Effector memory CD8-positive, alpha-beta T cell (primary cell): ENCODE measurements at regions not wholly inside any gene's neighbourhood (a gene's known extent, or its start where the extent isn't known, plus 50 kb on each side); places are given as distances from the start of the nearest gene placed in this dataset.
"Not testable (repeated sequence)": the region's sequence is repeated elsewhere in the genome, so short reads cannot be mapped to it uniquely, and the experiment has no call there.

Experiments
- ATAC-seq: fragments of 150-1000 bp; cut with Tn5 transposase; replicated peaks from 2 replicates; pipeline ENCODE4 v1.10.0; 2021; ENCODE audit warnings: mild to moderate bottlenecking, moderate library complexity
- DNase-seq, 3 experiments: peaks; one replicate each; pipeline ENCODE4 v3.0.0; 2021
- H3K27ac Mint-ChIP-seq, 2 donors: one replicate each; pipeline ENCODE4 v1.8.0; 2022; ENCODE audit warnings: mild to moderate bottlenecking in 2 of 2, mixed read lengths in 2 of 2, moderate library complexity in 2 of 2
- H3K27me3 Mint-ChIP-seq, 2 donors: one replicate each; pipeline ENCODE4 v1.8.0; 2022; ENCODE audit warnings: mixed read lengths in 2 of 2
- H3K36me3 Mint-ChIP-seq: one replicate; pipeline ENCODE4 v1.8.0; 2022; ENCODE audit warnings: mild to moderate bottlenecking, moderate library complexity, mixed read lengths; ENCODE audit not compliant: insufficient read depth
- H3K4me1 Mint-ChIP-seq, 2 donors: one replicate each; pipeline ENCODE4 v1.8.0; 2022; ENCODE audit warnings: low read depth in 2 of 2, mixed read lengths in 2 of 2
- H3K4me3 Mint-ChIP-seq, 2 donors: one replicate each; pipeline ENCODE4 v1.8.0; 2022; ENCODE audit warnings: mild to moderate bottlenecking in 2 of 2, mixed read lengths in 2 of 2, moderate library complexity in 2 of 2
- H3K9me3 Mint-ChIP-seq, 2 donors: one replicate each; pipeline ENCODE4 v1.8.0; 2022; ENCODE audit warnings: mixed read lengths in 2 of 2

DNA sequence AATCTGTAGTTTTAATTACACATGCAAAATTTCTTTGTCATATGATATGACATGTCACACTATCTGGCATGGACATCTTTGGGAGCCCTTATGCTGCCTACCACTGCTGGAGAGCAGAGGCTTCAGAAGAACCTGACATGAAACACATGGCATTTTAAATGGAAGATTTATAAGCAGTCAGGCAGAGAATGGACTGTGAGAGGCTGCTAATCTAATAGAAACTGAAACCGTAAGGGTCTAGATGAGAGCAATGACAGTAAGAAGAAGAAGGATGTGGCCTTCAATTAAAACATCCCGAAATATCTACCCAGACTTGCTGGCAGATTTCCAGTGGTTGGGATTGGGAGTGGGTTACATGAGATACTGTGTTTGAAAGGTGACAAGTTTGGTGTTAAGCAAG is 149.8 kb downstream of the MACIR start:
- no peaks in the 10 kb centered on the region for H3K4me1 Mint-ChIP-seq
- no peak for ATAC-seq
- no peak overlapping the region for H3K4me3 Mint-ChIP-seq
- peaks cover 4 to 22% of the 10 kb centered on the region in 2 donors for H3K27me3 Mint-ChIP-seq
- no peak for DNase-seq
- no peaks in the 10 kb centered on the region for H3K36me3 Mint-ChIP-seq
- no peak overlapping the region for H3K27ac Mint-ChIP-seq
- H3K9me3 Mint-ChIP-seq: no peaks in the 10 kb centered on the region

DNA sequence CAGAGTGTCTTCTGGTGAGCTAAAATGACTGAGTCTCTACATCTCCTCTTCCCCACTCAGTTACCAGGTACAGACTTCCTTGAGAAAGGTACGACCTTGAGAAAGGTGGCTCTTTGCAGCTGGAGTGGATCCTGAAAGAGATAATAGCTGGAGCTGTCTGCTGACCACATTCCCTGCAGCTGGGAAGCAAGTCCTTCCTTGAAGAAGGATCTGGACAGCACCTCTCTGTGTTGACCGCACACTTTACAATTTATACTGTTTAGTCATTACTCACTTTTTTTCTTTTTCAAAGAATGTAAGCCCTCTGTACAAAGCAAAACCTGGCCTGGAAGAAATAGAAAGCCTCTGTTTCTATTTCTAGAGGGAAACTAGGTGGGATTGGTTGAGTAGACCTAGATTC is 148.8 kb downstream of the MACIR start:
- peaks cover 10 to 27% of the 10 kb centered on the region in 2 donors for H3K27me3 Mint-ChIP-seq
- H3K4me3 Mint-ChIP-seq: no peak overlapping the region
- DNase-seq (no peak), ATAC-seq (no peak)
- H3K9me3 Mint-ChIP-seq: no peaks in the 10 kb centered on the region
- H3K27ac Mint-ChIP-seq: no peak overlapping the region
- no peaks in the 10 kb centered on the region for H3K36me3 Mint-ChIP-seq
- no peaks in the 10 kb centered on the region for H3K4me1 Mint-ChIP-seq

DNA sequence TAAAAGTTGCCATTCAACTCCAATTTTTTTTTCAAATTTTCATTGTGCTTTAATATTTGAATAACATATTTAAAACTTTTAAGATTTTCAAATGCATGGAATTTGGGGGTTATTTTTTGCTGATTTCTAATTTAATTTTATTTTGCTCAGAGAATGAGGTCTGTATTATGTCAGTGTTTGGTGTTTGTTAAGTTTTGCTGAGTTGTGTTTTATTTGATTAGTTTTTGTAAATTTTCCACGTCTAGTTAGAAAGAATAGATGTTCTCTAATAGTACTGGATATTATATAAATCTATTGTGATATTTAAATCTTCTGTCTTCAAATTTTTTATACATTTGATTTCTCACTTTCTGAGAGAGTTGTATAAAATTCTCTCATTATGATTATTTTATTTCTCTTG is 145.9 kb downstream of the MACIR start:
- Mint-ChIP-seq H3K9me3 (no peaks in the 10 kb centered on the region), H3K27ac (no peak overlapping the region), H3K27me3 (peaks cover 18 to 24% of the 10 kb centered on the region in 2 donors), H3K4me1 (no peaks in the 10 kb centered on the region), H3K36me3 (no peaks in the 10 kb centered on the region), H3K4me3 (no peak overlapping the region)
- no peak for DNase-seq
- ATAC-seq: no peak

DNA sequence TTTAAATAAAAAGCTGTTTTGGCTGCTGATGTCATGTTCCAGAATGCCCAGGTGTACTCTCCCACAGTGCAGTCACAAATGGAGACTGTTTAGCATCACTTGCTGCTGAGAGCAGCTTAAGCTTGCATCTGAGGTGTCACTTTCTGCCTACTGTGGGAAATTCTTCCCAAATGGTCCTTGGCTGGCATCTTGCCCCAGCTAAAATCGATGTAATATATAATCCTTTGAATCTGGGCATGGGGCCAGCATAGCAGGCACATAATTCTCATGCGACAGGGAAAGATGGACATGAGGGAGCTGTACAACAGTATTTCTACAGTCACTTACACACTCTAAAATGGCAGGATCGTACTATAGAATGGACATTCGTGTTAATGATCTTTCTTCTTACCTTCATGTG is 144.3 kb downstream of the MACIR start:
- ATAC-seq (no peak), DNase-seq (no peak)
- H3K9me3 Mint-ChIP-seq: no peaks in the 10 kb centered on the region
- no peak overlapping the region for H3K4me3 Mint-ChIP-seq
- H3K4me1 Mint-ChIP-seq: no peaks in the 10 kb centered on the region
- H3K27me3 Mint-ChIP-seq: peaks cover 19 to 33% of the 10 kb centered on the region in 2 donors
- H3K36me3 Mint-ChIP-seq: no peaks in the 10 kb centered on the region
- no peak overlapping the region for H3K27ac Mint-ChIP-seq

DNA sequence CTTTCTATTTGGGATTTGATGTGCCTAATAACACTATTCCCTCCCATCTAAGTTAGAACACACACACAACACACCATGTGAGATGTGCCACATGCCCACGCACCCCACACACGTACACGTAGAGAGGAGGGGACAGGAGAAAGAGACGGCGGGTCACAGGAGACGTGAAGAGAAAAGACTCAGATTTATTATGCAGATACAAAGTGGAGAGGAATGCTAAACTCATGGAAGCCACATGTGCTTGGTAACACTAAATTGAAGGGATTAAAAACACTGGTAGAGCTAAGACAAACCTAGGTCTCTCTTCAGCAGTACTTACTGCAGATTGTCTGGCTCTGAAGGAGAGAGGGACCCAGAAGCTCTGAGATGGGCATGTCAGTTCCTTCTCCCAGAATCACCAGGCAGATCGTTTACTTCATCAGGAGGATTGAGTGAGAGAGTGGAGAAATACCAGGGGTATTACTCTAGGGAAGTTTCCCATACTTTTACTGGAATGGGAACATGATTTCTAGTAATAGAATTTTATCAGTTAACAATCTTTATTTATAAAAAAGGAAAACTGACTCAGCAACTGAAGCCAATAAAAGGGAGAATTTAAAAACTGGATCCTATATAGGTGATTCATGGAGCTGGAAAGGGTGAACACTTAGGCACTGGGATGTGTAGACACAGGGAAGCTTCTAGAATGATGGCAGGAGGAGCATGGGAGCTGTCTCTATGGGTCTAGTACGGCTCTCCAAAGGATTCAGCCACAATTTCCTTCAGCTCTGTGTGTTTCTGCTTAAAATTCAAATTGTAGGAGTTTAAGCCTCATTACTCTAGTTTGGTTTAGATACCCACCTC is 139.4 kb downstream of the MACIR start:
- no peaks in the 10 kb centered on the region for H3K9me3 Mint-ChIP-seq
- no peaks in the 10 kb centered on the region for H3K36me3 Mint-ChIP-seq
- no peak overlapping the region for H3K4me3 Mint-ChIP-seq
- ATAC-seq: no peak
- H3K27me3 Mint-ChIP-seq: peaks cover 17 to 36% of the 10 kb centered on the region in 2 donors
- H3K4me1 Mint-ChIP-seq: no peaks in the 10 kb centered on the region
- no peak for DNase-seq
- H3K27ac Mint-ChIP-seq: no peak overlapping the region

DNA sequence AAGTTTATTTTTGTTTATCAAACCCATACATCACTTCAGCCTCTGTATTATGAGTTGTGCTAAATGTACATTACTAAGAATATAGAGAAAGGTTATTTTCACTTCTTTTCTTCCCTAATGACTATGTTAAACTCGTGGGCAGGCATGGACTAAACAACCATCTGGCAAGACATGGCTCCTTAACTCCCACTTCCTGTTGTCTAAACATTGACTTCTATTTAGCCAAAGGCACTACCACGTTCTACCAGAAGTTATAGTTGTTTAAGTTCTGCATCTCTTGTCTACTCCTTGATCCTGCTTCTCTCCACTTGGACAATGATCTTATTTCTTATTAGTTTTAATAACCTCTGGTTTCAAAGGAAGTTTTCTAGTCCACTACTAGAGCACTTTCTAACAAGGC is 136.1 kb downstream of the MACIR start:
- Mint-ChIP-seq H3K4me1 (no peaks in the 10 kb centered on the region), H3K4me3 (no peak overlapping the region), H3K27ac (no peak overlapping the region), H3K36me3 (no peaks in the 10 kb centered on the region), H3K27me3 (peaks cover 15 to 23% of the 10 kb centered on the region in 2 donors), H3K9me3 (no peaks in the 10 kb centered on the region)
- ATAC-seq (no peak), DNase-seq (no peak)

DNA sequence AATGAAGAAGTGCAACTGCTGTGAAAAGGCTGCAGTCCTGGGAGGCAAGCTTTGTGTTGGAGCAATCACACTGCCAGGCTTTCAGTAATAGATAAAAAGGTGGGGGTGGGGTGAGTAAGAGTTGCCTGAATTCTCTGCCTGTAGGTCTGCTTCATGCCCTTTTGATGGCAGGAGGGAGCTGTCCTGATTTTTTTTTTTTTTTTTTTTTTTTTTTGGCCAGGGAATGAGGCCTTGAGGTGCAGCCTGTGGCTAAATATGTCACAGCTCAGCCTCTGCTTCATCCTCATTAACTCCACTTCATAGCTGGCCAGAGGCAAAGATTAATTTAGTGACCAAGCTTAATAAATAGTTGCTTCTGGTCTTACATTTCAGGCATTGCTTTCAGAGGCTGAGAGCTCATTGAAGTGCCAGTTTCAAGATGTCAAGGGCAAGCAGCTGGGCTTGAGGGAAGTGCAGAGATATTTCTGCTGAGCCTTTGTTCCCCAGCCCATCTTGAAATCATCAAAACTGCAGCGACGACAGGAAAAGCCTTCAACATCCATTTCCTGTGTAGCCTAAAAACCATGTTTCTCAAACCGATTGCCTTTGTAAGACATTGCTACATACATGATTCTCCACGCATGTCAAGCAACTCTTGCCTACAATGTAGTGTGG is 134.7 kb downstream of the MACIR start:
- Mint-ChIP-seq H3K4me3 (no peak overlapping the region), H3K27me3 (peaks cover 12 to 16% of the 10 kb centered on the region in 2 donors)

DNA sequence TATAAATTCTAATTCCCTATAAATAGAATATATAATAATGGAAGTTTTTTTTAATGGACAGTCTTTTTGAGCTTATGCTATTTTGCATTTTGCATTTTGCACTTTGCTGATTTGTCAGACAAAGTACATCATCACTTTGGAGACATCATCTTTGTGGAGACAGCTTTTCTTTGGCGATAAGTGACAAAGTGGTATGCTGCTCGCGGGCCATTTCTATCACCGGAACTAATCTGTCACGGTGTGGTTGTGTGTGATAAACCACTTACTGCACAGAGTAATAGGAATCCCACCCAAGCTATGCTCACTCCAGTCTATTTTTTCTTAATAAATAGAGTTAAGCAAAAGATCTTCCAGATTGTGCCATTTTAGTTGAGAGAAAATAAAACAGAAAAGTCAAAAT is 133.1 kb downstream of the MACIR start:
- H3K27ac Mint-ChIP-seq: no peak overlapping the region
- H3K9me3 Mint-ChIP-seq: no peaks in the 10 kb centered on the region
- H3K4me1 Mint-ChIP-seq: no peaks in the 10 kb centered on the region
- H3K27me3 Mint-ChIP-seq: peaks cover under 1 to 4% of the 10 kb centered on the region in 2 donors
- ATAC-seq (peak; percentile 41), DNase-seq (no peak)
- H3K36me3 Mint-ChIP-seq: no peaks in the 10 kb centered on the region
- H3K4me3 Mint-ChIP-seq: no peak overlapping the region

More for the DNA sequence above, 134.7 kb downstream of the MACIR start:
- Mint-ChIP-seq H3K9me3 (no peaks in the 10 kb centered on the region), H3K4me1 (no peaks in the 10 kb centered on the region), H3K36me3 (no peaks in the 10 kb centered on the region), H3K27ac (no peak overlapping the region)
- no peak for ATAC-seq
- DNase-seq: no peak

DNA sequence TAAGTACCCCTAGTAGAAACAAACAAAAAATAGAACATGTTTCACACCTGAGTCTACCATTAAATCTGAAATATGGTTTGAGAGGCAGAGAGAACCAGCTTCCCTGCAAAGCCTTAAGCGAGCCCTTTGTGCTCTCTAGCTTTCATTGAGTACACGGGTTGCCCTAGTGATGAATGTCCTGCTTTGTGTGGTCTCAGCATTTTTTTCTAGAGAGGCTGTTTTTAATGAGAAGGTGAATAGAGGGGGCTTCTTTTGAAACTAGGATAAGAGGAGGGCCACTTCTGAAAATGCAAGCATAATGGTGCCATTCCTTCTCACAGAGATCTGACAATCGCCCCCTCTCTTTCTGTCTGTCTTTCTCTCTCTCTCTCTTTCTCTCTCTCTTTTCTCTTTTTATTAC is 131.3 kb downstream of the MACIR start:
- no peak for DNase-seq
- H3K27me3 Mint-ChIP-seq: peaks cover 4 to 6% of the 10 kb centered on the region in 2 donors
- H3K4me3 Mint-ChIP-seq: no peak overlapping the region
- no peak for ATAC-seq
- H3K9me3 Mint-ChIP-seq: peaks cover 0 to 3% of the 10 kb centered on the region in 2 donors
- H3K27ac Mint-ChIP-seq: no peak overlapping the region
- H3K4me1 Mint-ChIP-seq: no peaks in the 10 kb centered on the region
- H3K36me3 Mint-ChIP-seq: no peaks in the 10 kb centered on the region

DNA sequence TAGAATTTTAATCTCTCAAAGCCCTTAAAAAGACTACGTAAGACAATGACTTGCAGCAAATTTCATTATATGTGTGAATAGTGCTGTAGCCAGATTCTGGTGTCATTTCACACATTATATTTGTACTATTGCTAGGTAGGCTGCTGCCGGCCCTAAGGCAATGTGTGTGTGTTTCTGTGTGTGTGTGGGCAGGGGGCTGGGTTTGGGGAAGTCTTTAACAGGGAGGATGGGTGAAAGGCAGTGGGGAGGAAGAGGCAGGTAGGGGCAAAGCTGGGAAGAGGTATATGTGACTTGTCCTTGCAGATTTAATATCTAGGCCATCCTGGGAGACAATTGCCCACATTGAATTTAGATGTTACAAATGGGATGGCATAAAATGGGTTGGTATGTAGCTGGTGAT is 130.8 kb downstream of the MACIR start:
- Mint-ChIP-seq H3K27me3 (peaks cover 4 to 11% of the 10 kb centered on the region in 2 donors), H3K4me3 (no peak overlapping the region), H3K9me3 (peaks cover 0 to 7% of the 10 kb centered on the region in 2 donors), H3K27ac (no peak overlapping the region), H3K4me1 (no peaks in the 10 kb centered on the region), H3K36me3 (no peaks in the 10 kb centered on the region)
- DNase-seq: no peak
- no peak for ATAC-seq

DNA sequence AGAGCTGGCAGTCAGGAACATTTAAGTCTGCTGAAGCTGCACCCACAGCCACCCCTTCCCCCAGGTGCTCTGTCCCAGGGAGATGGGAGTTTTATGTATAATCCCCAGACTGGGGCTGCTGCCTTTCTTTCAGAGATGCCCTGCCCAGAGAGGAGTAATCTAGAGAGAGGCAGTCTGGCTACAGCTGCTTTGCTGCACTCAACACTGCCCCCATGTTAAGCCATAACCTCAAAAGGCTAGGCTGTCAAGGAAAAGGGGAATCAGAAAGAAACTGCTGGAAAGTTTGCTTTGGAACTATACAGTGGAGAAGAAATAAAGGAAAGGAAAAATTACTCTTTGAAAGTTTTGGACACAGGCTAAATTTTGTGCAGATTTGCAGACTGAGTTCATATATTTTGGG is 127.2 kb downstream of the MACIR start:
- DNase-seq: no peak
- Mint-ChIP-seq H3K27me3 (peaks cover 11 to 20% of the 10 kb centered on the region in 2 donors), H3K27ac (no peak overlapping the region), H3K4me1 (no peaks in the 10 kb centered on the region), H3K9me3 (peaks cover 5 to 22% of the 10 kb centered on the region in 2 donors), H3K4me3 (no peak overlapping the region), H3K36me3 (no peaks in the 10 kb centered on the region)
- no peak for ATAC-seq

DNA sequence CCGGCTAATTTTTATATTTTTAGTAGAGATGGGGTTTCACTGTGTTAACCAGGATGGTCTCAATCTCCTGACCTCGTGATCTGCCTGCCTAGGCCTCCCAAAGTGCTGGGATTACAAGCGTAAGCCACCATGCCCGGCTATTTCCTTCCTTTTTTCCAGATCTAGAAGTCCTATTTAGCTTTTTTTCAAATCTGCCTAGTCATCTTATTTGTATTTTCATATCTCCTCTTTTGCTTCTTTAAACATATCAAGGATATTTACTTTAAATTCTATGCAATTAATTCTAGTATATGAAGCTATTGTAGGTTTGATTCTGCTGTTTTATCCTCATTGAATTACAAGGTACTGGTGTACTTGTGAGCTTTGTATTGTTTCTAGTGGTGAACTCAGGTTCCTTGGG is 119.1 kb downstream of the MACIR start:
- H3K27me3 Mint-ChIP-seq, H3K27ac Mint-ChIP-seq, H3K36me3 Mint-ChIP-seq, ATAC-seq, DNase-seq, H3K4me1 Mint-ChIP-seq, H3K4me3 Mint-ChIP-seq, H3K9me3 Mint-ChIP-seq: not testable (repeated sequence)

DNA sequence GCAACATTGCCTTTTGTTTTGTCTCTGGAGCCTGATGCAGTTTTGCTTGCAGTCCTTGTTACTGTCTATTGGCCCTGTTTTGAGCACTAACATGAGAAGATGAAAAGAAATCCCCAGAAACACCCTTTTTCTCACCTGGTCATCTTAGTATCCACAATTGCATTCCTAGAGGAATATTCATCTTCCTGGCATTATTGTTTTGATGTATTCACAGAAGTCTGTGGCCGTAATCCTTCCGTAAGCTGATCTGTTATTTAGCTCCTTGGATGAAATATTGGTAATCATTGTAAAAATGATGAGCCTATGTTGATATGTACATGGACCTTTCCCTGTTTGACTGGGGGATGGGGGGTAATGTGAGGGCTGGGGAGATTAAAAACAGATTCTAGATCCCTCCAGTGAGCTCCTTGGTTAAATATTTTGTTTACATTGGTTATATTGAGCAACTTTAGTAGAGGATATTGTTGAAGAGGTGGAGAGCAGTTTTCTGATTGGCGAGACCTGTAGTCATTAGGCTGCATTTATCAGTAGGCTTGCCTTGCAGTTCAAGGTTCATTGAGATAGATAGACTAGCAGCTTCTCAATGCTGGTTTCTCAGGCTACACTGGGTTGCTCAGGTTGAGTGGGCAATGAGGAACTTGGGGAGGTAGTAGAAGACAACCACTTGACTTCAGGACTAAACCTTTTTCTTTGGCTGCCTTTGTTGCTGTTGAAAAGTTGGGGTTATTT is 117.5 kb downstream of the MACIR start:
- no peak for DNase-seq
- no peak overlapping the region for H3K27ac Mint-ChIP-seq
- no peak overlapping the region for H3K4me3 Mint-ChIP-seq
- H3K36me3 Mint-ChIP-seq: no peaks in the 10 kb centered on the region
- no peaks in the 10 kb centered on the region for H3K9me3 Mint-ChIP-seq
- H3K27me3 Mint-ChIP-seq: peaks cover 6% of the 10 kb centered on the region in 2 donors
- ATAC-seq: no peak
- no peaks in the 10 kb centered on the region for H3K4me1 Mint-ChIP-seq
